DMS53 treated with DMSO at 0.1 percent for 48 hours (cell line): ENCODE measurements at regions not wholly inside any gene's neighbourhood (a gene's known extent, or its start where the extent isn't known, plus 50 kb on each side); places are given as distances from the start of the nearest gene placed in this dataset.

ENCODE experiments used
- DNase-seq: peaks from one replicate; lab custom pipeline; 2025; ENCODE audit not compliant: unreplicated experiment; lab: John Stamatoyannopoulos, UW

GRCh38 chr13:75910591-75910990, 274.5 kb downstream of the LMO7 start:
- no peak for DNase-seq
